ENCODE measurements at regions not wholly inside any gene's neighbourhood (a gene's known extent, or its start where the extent isn't known, plus 50 kb on each side); places are given as distances from the start of the nearest gene placed in this dataset.

DNA sequence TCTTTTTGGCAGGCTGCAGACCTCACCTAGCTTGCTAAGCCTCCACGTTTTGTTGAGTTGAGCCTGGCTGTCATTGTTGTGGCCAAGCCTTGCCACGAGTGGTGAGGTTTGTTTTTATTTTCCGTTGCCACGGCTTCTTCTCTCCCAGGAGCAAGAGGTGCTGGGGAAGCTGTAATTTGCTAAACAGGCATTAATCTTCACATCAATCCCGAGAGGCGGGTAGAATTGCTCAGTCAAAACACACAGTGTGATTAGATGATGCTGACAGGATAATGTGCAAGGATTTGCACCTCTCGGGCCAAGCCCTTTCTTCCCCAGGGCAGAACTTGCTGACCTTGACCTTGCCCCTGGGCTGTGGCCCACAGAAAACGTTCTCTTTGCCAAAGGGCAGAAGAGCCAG is 72.2 kb upstream of the ATP6AP2 start:
- Histone ChIP-seq H3K27me3 (ENCODE audit: insufficient read depth, poor library complexity, severe bottlenecking) (no peaks in the 10 kb centered on the region), H3K27ac (replicated peaks) (no peak overlapping the region), H3K4me3 (replicated peaks; ENCODE audit: insufficient read depth, low read length) (no peak overlapping the region)
- no peak for TF ChIP-seq SPI1 (IDR thresholded peaks at IDR 0.05; ENCODE audit: borderline replicate concordance, low read depth)
- TF ChIP-seq GABPA (IDR thresholded peaks at IDR 0.05; ENCODE audit: low read depth): no peak
- TF ChIP-seq, protein P1, sequence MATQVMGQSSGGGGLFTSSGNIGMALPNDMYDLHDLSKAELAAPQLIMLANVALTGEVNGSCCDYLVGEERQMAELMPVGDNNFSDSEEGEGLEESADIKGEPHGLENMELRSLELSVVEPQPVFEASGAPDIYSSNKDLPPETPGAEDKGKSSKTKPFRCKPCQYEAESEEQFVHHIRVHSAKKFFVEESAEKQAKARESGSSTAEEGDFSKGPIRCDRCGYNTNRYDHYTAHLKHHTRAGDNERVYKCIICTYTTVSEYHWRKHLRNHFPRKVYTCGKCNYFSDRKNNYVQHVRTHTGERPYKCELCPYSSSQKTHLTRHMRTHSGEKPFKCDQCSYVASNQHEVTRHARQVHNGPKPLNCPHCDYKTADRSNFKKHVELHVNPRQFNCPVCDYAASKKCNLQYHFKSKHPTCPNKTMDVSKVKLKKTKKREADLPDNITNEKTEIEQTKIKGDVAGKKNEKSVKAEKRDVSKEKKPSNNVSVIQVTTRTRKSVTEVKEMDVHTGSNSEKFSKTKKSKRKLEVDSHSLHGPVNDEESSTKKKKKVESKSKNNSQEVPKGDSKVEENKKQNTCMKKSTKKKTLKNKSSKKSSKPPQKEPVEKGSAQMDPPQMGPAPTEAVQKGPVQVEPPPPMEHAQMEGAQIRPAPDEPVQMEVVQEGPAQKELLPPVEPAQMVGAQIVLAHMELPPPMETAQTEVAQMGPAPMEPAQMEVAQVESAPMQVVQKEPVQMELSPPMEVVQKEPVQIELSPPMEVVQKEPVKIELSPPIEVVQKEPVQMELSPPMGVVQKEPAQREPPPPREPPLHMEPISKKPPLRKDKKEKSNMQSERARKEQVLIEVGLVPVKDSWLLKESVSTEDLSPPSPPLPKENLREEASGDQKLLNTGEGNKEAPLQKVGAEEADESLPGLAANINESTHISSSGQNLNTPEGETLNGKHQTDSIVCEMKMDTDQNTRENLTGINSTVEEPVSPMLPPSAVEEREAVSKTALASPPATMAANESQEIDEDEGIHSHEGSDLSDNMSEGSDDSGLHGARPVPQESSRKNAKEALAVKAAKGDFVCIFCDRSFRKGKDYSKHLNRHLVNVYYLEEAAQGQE (IDR thresholded peaks at IDR 0.05; ENCODE audit: insufficient replicate concordance, low read depth): no peak
- TF ChIP-seq, protein P2, sequence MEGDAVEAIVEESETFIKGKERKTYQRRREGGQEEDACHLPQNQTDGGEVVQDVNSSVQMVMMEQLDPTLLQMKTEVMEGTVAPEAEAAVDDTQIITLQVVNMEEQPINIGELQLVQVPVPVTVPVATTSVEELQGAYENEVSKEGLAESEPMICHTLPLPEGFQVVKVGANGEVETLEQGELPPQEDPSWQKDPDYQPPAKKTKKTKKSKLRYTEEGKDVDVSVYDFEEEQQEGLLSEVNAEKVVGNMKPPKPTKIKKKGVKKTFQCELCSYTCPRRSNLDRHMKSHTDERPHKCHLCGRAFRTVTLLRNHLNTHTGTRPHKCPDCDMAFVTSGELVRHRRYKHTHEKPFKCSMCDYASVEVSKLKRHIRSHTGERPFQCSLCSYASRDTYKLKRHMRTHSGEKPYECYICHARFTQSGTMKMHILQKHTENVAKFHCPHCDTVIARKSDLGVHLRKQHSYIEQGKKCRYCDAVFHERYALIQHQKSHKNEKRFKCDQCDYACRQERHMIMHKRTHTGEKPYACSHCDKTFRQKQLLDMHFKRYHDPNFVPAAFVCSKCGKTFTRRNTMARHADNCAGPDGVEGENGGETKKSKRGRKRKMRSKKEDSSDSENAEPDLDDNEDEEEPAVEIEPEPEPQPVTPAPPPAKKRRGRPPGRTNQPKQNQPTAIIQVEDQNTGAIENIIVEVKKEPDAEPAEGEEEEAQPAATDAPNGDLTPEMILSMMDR (IDR thresholded peaks at IDR 0.05; ENCODE audit: insufficient read depth, low read length): no peak
- TF ChIP-seq POLR2AphosphoS5 (IDR thresholded peaks at IDR 0.05; ENCODE audit: low read depth): no peak
- DNase-seq (ENCODE audit: low read depth in 1 of 2, low spot score in 1 of 2): no peak

GRCh38 chrX:40506201-40506985 is 74.4 kb upstream of the ATP6AP2 start:
- Histone ChIP-seq H3K27me3 (ENCODE audit: insufficient read depth, poor library complexity, severe bottlenecking) (no peaks in the 10 kb centered on the region), H3K27ac (replicated peaks) (no peak overlapping the region), H3K4me3 (replicated peaks; ENCODE audit: insufficient read depth, low read length) (no peak overlapping the region)
- DNase-seq (ENCODE audit: low read depth in 1 of 2, low spot score in 1 of 2): no peak
- TF ChIP-seq POLR2AphosphoS5 (IDR thresholded peaks at IDR 0.05; ENCODE audit: low read depth) (no peak), SPI1 (IDR thresholded peaks at IDR 0.05; ENCODE audit: borderline replicate concordance, low read depth) (no peak), GABPA (IDR thresholded peaks at IDR 0.05; ENCODE audit: low read depth) (no peak)
- TF ChIP-seq, protein P2 (IDR thresholded peaks at IDR 0.05; ENCODE audit: insufficient read depth, low read length): no peak
- TF ChIP-seq, protein P1 (IDR thresholded peaks at IDR 0.05; ENCODE audit: insufficient replicate concordance, low read depth): no peak

DNA sequence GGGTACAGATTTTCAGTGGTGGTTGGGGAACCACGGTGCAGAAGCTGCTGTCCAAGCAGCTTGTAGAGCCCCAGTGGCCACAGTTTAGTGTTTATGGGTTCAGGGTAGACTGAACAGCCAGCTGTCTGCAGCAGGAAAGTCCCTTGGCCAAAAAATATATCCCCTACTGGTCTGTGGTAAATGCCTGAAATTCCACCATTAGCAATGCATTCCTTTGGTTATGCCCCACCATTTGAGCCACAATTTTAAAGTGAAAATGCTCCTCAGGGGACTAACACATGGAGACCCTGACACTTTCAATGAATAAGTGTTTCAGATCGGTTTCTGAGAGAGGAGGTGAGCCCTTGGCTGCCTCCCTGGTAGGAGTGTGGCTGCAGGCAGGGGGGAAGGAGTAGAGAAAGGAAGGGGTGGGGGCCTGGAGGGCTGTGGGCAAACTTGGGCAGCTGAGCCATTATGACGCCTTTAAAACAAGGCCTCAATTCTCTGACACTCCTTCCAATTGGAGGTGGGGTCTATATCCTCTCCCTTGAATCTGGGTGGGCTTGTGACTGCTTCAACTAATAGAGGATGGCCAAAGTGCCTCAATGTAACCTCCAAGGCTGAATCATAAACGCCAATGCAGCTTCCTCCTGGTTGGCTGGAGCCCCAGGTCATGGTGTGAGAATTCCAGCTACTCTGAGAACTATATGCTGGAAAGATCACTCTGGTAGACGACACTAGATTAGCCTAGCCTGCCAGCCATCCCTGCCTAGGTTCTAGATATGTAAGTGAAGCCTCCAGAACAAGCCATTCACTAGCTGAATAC is 75.8 kb upstream of the ATP6AP2 start:
- no peak for DNase-seq (ENCODE audit: low read depth in 1 of 2, low spot score in 1 of 2)
- Histone ChIP-seq H3K27me3 (ENCODE audit: insufficient read depth, poor library complexity, severe bottlenecking) (no peaks in the 10 kb centered on the region), H3K27ac (replicated peaks) (no peak overlapping the region), H3K4me3 (replicated peaks; ENCODE audit: insufficient read depth, low read length) (no peak overlapping the region)
- TF ChIP-seq, protein P1 (IDR thresholded peaks at IDR 0.05; ENCODE audit: insufficient replicate concordance, low read depth): no peak
- TF ChIP-seq, protein P2 (IDR thresholded peaks at IDR 0.05; ENCODE audit: insufficient read depth, low read length): no peak
- no peak for TF ChIP-seq GABPA (IDR thresholded peaks at IDR 0.05; ENCODE audit: low read depth)
- no peak for TF ChIP-seq SPI1 (IDR thresholded peaks at IDR 0.05; ENCODE audit: borderline replicate concordance, low read depth)
- no peak for TF ChIP-seq POLR2AphosphoS5 (IDR thresholded peaks at IDR 0.05; ENCODE audit: low read depth)
